ENCODE measurements at regions not wholly inside any gene's neighbourhood (a gene's known extent, or its start where the extent isn't known, plus 50 kb on each side); places are given as distances from the start of the nearest gene placed in this dataset.

- Histone ChIP-seq H3K9me3 (ENCODE audit: low read depth) (no peaks in the 10 kb centered on the region), H3K4me2 (ENCODE audit: unreplicated experiment) (no peak overlapping the region), H3K4me1 (ENCODE audit: insufficient read depth) (peaks cover 8% of the 10 kb centered on the region; the same call in 1 of the 2 replicates), H3K27me3 (replicated peaks; ENCODE audit: insufficient read depth) (no peaks in the 10 kb centered on the region; the same call in 1 of the 2 replicates), H3K4me3 (no peak overlapping the region), H4K20me1 (ENCODE audit: insufficient read depth) (no peaks in the 10 kb centered on the region), H3K27ac (no peak overlapping the region), H3K36me3 (ENCODE audit: low read depth) (no peaks in the 10 kb centered on the region), H3K9ac (no peak overlapping the region), H3K79me2 (ENCODE audit: insufficient read depth) (no peaks in the 10 kb centered on the region), H3F3A (ENCODE audit: insufficient read depth) (peaks cover 14% of the 10 kb centered on the region), H3K9me2 (ENCODE audit: insufficient read depth) (no peaks in the 10 kb centered on the region), H2AFZ (no peak overlapping the region)
- in situ Hi-C loops (cut with MboI) = loop anchor here (25.0 kb wide), 1 partner anchor 731 kb away; no protein-coding TSS in a partner anchor
- 77 to 82% methylated on average over 14 of the region's 14 CpGs for WGBS, 2 experiments (ENCODE audit: low coverage in 1 of 2, low lambda C conversion rate in 2 of 2, missing lambda C conversion rate in 2 of 2)
- DNase-seq = no peak
- TF ChIP-seq EZH2 (IDR thresholded peaks at IDR 0.05; ENCODE audit: insufficient read depth, poor library complexity, severe bottlenecking) = no peak
- TF ChIP-seq EZH2phosphoT487 (IDR thresholded peaks at IDR 0.05; ENCODE audit: insufficient read depth, low read depth) = no peak
Observed at GRCh38 chr3:5068531-5069050, 53.5 kb upstream of the ARL8B start.

GRCh38 chr3:5069627-5070026 lies 52.5 kb upstream of the ARL8B start:
- peaks cover 14% of the 10 kb centered on the region for H3F3A ChIP-seq (ENCODE audit: insufficient read depth)
- no peak overlapping the region for H2AFZ ChIP-seq
- 82 to 84% methylated on average over 2 of the region's 2 CpGs for WGBS, 2 experiments (ENCODE audit: low coverage in 1 of 2, low lambda C conversion rate in 2 of 2, missing lambda C conversion rate in 2 of 2)
- no peak overlapping the region for H3K27ac ChIP-seq
- H3K4me3 ChIP-seq = no peak overlapping the region
- H3K9ac ChIP-seq = no peak overlapping the region
- H3K9me2 ChIP-seq (ENCODE audit: insufficient read depth) = no peaks in the 10 kb centered on the region
- H3K9me3 ChIP-seq (ENCODE audit: low read depth) = no peaks in the 10 kb centered on the region
- no peaks in the 10 kb centered on the region for H3K36me3 ChIP-seq (ENCODE audit: low read depth)
- TF ChIP-seq EZH2 (IDR thresholded peaks at IDR 0.05; ENCODE audit: insufficient read depth, poor library complexity, severe bottlenecking) (no peak), EZH2phosphoT487 (IDR thresholded peaks at IDR 0.05; ENCODE audit: insufficient read depth, low read depth) (no peak)
- in situ Hi-C loops (cut with MboI) = loop anchor here (25.0 kb wide), 1 partner anchor 732 kb away; no protein-coding TSS in a partner anchor
- H3K4me1 ChIP-seq (ENCODE audit: insufficient read depth) = peaks cover 8% of the 10 kb centered on the region; the same call in 1 of the 2 replicates
- no peaks in the 10 kb centered on the region for H3K79me2 ChIP-seq (ENCODE audit: insufficient read depth)
- H4K20me1 ChIP-seq (ENCODE audit: insufficient read depth) = no peaks in the 10 kb centered on the region
- no peaks in the 10 kb centered on the region; the same call in 1 of the 2 replicates for H3K27me3 ChIP-seq (replicated peaks; ENCODE audit: insufficient read depth)
- H3K4me2 ChIP-seq (ENCODE audit: unreplicated experiment) = no peak overlapping the region
- no peak for DNase-seq

GRCh38 chr3:5071061-5071460 lies 51.0 kb upstream of the ARL8B start:
- peaks cover 8% of the 10 kb centered on the region; the same call in 1 of the 2 replicates for H3K4me1 ChIP-seq (ENCODE audit: insufficient read depth)
- H3K9me2 ChIP-seq (ENCODE audit: insufficient read depth) = no peaks in the 10 kb centered on the region
- peak overlapping the region; percentile 33; the same call in 1 of the 2 replicates for H2AFZ ChIP-seq
- 0 out of 2 replicates have a peak overlapping the region, but pooled peaks have one; percentile 11 for H3K27ac ChIP-seq
- no peaks in the 10 kb centered on the region; the same call in 1 of the 2 replicates for H3K27me3 ChIP-seq (replicated peaks; ENCODE audit: insufficient read depth)
- no peak overlapping the region for H3K4me3 ChIP-seq
- in situ Hi-C loops (cut with MboI) = loop anchor here (25.0 kb wide), 1 partner anchor 734 kb away; no protein-coding TSS in a partner anchor
- H4K20me1 ChIP-seq (ENCODE audit: insufficient read depth) = no peaks in the 10 kb centered on the region
- H3K36me3 ChIP-seq (ENCODE audit: low read depth) = no peaks in the 10 kb centered on the region
- no peaks in the 10 kb centered on the region for H3K9me3 ChIP-seq (ENCODE audit: low read depth)
- peak; percentile 88 for DNase-seq
- peak overlapping the region; percentile 60 for H3K4me2 ChIP-seq (ENCODE audit: unreplicated experiment)
- TF ChIP-seq EZH2phosphoT487 (IDR thresholded peaks at IDR 0.05; ENCODE audit: insufficient read depth, low read depth) = no peak
- TF ChIP-seq EZH2 (IDR thresholded peaks at IDR 0.05; ENCODE audit: insufficient read depth, poor library complexity, severe bottlenecking) = no peak
- 2 to 4% methylated on average over 7 of the region's 7 CpGs for WGBS, 2 experiments (ENCODE audit: low coverage in 1 of 2, low lambda C conversion rate in 2 of 2, missing lambda C conversion rate in 2 of 2)
- H3K79me2 ChIP-seq (ENCODE audit: insufficient read depth) = no peaks in the 10 kb centered on the region
- H3K9ac ChIP-seq = no peak overlapping the region
- H3F3A ChIP-seq (ENCODE audit: insufficient read depth) = peaks cover 14% of the 10 kb centered on the region

GRCh38 chr3:5072100-5072816 lies 49.8 kb upstream of the ARL8B start:
- Histone ChIP-seq H3K9ac (no peak overlapping the region), H3K4me2 (ENCODE audit: unreplicated experiment) (no peak overlapping the region), H3K36me3 (ENCODE audit: low read depth) (no peaks in the 10 kb centered on the region), H4K20me1 (ENCODE audit: insufficient read depth) (no peaks in the 10 kb centered on the region), H3K9me2 (ENCODE audit: insufficient read depth) (no peaks in the 10 kb centered on the region), H3K27ac (no peak overlapping the region), H3K4me1 (ENCODE audit: insufficient read depth) (peaks cover 8% of the 10 kb centered on the region; the same call in 1 of the 2 replicates), H3K79me2 (ENCODE audit: insufficient read depth) (no peaks in the 10 kb centered on the region), H3K4me3 (no peak overlapping the region), H3K27me3 (replicated peaks; ENCODE audit: insufficient read depth) (no peaks in the 10 kb centered on the region; the same call in 1 of the 2 replicates), H3K9me3 (ENCODE audit: low read depth) (no peaks in the 10 kb centered on the region), H2AFZ (no peak overlapping the region), H3F3A (ENCODE audit: insufficient read depth) (peaks cover 14% of the 10 kb centered on the region)
- TF ChIP-seq EZH2phosphoT487 (IDR thresholded peaks at IDR 0.05; ENCODE audit: insufficient read depth, low read depth) (no peak), EZH2 (IDR thresholded peaks at IDR 0.05; ENCODE audit: insufficient read depth, poor library complexity, severe bottlenecking) (no peak)
- in situ Hi-C loops (cut with MboI) = loop anchor here (25.0 kb wide), 1 partner anchor 735 kb away; no protein-coding TSS in a partner anchor
- no peak for DNase-seq
- 58 to 63% methylated on average over 4 of the region's 4 CpGs for whole genome bisulfite sequencing, 2 experiments (ENCODE audit: low coverage in 1 of 2, low lambda C conversion rate in 2 of 2, missing lambda C conversion rate in 2 of 2)
